Loucy (cell line): ENCODE measurements at regions not wholly inside any gene's neighbourhood (a gene's known extent, or its start where the extent isn't known, plus 50 kb on each side); places are given as distances from the start of the nearest gene placed in this dataset.

Experiments
- CTCF ChIP-seq: fragments of 200-600 bp; sonication (generic); conservative IDR thresholded peaks from 2 replicates; pipeline ENCODE4 v1.5.1; 2014; ENCODE audit warnings: mild to moderate bottlenecking, antibody characterized with exemption, low read length
- EZH2phosphoT487 ChIP-seq: fragments of 200-600 bp; IDR thresholded peaks from 2 replicates; pipeline ENCODE4 v1.6.1; 2018; ENCODE audit warnings: antibody characterized with exemption, mild to moderate bottlenecking, moderate library complexity, borderline replicate concordance

- TF ChIP-seq CTCF: no peak
- no peak for TF ChIP-seq EZH2phosphoT487
These were observed 140.6 kb upstream of the GJE1 start for GRCh38 chr6:141992109-141992508.
